ACC112 (cell line): ENCODE measurements at regions not wholly inside any gene's neighbourhood (a gene's known extent, or its start where the extent isn't known, plus 50 kb on each side); places are given as distances from the start of the nearest gene placed in this dataset.
"Not testable (repeated sequence)": the region's sequence is repeated elsewhere in the genome, so short reads cannot be mapped to it uniquely, and the experiment has no call there.

Experiments
- H2AFZ ChIP-seq: fragments of 200-600 bp; sonication (generic); one replicate; pipeline ENCODE4 v1.6.0; 2017; ENCODE audit warnings: antibody characterized with exemption, low read length; ENCODE audit not compliant: unreplicated experiment
- H3K27ac ChIP-seq: fragments of 200-600 bp; sonication (generic); 2 replicates; pipeline ENCODE4 v1.5.1; 2014; ENCODE audit warnings: low read depth, mild to moderate bottlenecking, antibody characterized with exemption, low read length, moderate library complexity
- H3K27me3 ChIP-seq: fragments of 200-600 bp; sonication (generic); 2 replicates; pipeline ENCODE4 v1.6.1; 2014; ENCODE audit warnings: mild to moderate bottlenecking, antibody characterized with exemption, low read length, moderate library complexity, mixed read lengths; ENCODE audit not compliant: insufficient read depth
- H3K36me3 ChIP-seq: fragments of 200-600 bp; sonication (generic); 2 replicates; pipeline ENCODE4 v1.6.1; 2016; ENCODE audit warnings: mild to moderate bottlenecking, antibody characterized with exemption, low read length, moderate library complexity, mixed read lengths; ENCODE audit not compliant: insufficient read depth
- H3K4me1 ChIP-seq: fragments of 200-600 bp; sonication (generic); one replicate; pipeline ENCODE4 v1.6.1; 2016; ENCODE audit warnings: low read length, mixed read lengths; ENCODE audit not compliant: insufficient read depth, unreplicated experiment, control insufficient read depth
- H3K4me3 ChIP-seq: fragments of 200-600 bp; sonication (generic); 2 replicates; pipeline ENCODE4 v1.5.1; 2014; ENCODE audit warnings: mild to moderate bottlenecking, low read depth, low read length
- H3K79me2 ChIP-seq: fragments of 200-600 bp; sonication (generic); one replicate; pipeline ENCODE4 v1.6.0; 2016; ENCODE audit warnings: low read length; ENCODE audit not compliant: control insufficient read depth, unreplicated experiment, insufficient read depth

DNA sequence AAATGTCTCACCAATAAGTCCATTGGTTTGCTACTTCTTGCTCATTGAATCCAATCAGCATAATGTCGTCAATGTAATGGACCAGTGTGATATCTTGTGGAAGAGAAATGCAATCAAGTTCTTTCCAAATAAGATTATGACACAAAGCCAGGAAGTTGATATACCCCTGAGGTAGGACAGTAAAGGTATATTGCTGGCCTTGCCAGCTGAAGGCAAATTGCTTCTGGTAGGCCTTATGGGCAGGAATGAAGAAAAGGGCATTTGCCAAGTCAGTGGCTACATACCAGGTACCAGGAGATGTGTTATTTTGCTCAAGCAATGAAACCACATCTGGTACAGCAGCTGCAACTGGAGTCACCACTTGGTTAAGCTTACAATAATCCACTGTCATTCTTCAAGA, 276.1 kb downstream of the C12orf75 start:
- H3K36me3 ChIP-seq, H3K4me3 ChIP-seq, H2AFZ ChIP-seq, H3K4me1 ChIP-seq, H3K27me3 ChIP-seq, H3K27ac ChIP-seq, H3K79me2 ChIP-seq: not testable (repeated sequence)

DNA sequence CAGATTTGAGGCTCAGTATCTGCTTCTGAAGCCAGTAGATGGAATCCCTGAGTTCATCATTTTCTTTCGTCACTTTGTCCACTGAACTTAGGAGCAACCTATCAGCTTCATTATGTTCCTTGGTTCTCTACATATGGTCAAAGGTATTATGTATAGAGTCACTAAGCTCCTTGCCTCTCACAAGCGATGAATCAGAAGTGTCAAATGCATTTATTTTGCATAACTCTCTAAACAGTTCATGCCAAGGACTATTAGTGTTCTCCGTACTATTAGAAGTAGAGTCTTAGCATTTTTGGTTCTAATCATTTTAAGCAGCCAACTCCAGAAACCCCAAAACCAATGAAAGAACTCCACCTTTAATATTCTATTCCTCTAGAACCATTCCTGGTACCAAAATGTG, 278.5 kb downstream of the C12orf75 start:
- not testable (repeated sequence) for H2AFZ ChIP-seq, H3K4me3 ChIP-seq, H3K36me3 ChIP-seq, H3K79me2 ChIP-seq, H3K4me1 ChIP-seq, H3K27ac ChIP-seq, H3K27me3 ChIP-seq

DNA sequence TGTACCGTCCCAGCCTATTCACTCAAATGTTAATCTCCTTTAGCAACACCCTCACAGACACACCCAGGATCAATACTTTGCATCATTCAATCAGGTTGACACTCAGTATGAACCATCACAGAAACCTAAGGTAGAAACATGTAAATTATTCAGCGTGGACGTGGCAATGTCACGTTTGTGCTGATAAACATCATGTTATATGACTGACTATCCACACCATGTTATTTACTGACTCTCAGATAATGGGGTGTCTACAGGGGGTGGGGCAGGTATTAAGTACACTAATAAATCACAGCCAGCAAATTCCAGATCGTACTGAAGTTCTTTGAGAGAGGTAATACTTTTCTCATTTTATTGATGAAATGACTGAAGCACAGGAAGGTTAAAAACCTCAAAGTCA, 280.0 kb downstream of the C12orf75 start:
- Histone ChIP-seq H3K27me3 (no peaks in the 10 kb centered on the region), H3K4me3 (no peak overlapping the region), H2AFZ (no peak overlapping the region), H3K36me3 (no peaks in the 10 kb centered on the region), H3K79me2 (no peaks in the 10 kb centered on the region), H3K27ac (no peak overlapping the region), H3K4me1 (no peaks in the 10 kb centered on the region)

DNA sequence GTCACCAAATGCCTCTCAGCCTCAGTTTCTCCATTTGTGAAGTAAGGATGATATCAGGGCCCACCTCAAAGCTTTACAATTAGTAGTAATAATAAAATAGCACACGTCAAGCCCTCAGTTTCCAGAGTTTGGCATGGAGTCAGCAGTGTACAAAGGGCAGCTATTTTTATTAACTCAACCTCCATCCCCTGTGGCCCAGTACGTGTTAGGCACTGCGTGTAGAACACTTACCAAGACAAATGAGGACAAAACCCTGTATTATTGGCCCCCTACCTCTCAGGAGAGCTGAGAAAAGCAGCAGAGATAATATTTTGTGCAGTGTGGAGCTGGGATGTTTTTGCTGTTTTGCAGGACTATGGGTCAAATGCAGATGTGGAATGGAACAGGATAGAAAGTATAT, 280.8 kb downstream of the C12orf75 start:
- no peak overlapping the region for H2AFZ ChIP-seq
- no peaks in the 10 kb centered on the region for H3K36me3 ChIP-seq
- H3K4me1 ChIP-seq = no peaks in the 10 kb centered on the region
- no peaks in the 10 kb centered on the region for H3K79me2 ChIP-seq
- no peak overlapping the region for H3K4me3 ChIP-seq
- H3K27ac ChIP-seq = no peak overlapping the region
- H3K27me3 ChIP-seq = no peaks in the 10 kb centered on the region

DNA sequence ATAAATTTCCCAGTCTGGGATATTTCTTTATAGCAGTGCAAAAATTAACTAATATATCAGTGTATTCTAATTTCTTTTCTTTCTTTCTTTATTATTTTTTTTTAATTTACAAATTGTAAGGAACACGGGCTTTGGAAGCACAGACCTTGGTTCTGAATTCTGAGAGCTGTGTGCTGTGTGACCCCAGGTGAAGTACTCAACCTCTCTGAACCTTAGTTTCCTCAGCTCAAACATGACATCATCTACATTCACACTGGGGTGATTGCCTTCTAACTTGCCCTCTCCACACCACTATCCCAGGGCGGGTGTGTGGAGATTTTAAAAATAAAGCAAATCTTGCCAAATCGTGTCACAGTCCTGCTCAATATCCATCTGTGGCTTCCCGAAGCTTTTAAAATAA, 282.8 kb downstream of the C12orf75 start:
- Histone ChIP-seq H2AFZ (no peak overlapping the region), H3K4me3 (no peak overlapping the region), H3K27me3 (no peaks in the 10 kb centered on the region), H3K27ac (no peak overlapping the region), H3K79me2 (no peaks in the 10 kb centered on the region), H3K4me1 (no peaks in the 10 kb centered on the region), H3K36me3 (no peaks in the 10 kb centered on the region)

DNA sequence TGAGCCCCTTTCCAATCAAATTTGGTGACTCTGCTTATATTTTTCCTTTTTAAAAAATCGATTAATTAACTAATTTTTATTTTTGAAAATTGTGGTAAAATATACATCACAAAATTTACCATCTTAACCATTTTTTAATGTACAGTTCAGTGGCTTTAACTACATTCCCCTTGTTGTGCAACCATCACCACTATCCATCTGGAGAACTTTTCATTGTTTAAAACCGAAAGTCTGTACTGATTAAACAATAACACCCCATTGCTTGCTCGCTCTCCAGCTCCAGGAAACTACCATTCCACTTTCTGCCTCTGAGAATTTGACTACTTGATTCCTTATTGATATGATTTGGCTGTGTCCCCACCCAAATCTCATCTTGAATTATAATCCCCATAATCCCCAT, 283.4 kb downstream of the C12orf75 start:
- Histone ChIP-seq H3K27ac (no peak overlapping the region), H3K36me3 (no peaks in the 10 kb centered on the region), H3K27me3 (no peaks in the 10 kb centered on the region), H3K4me1 (no peaks in the 10 kb centered on the region), H3K79me2 (no peaks in the 10 kb centered on the region), H3K4me3 (no peak overlapping the region), H2AFZ (no peak overlapping the region)

DNA sequence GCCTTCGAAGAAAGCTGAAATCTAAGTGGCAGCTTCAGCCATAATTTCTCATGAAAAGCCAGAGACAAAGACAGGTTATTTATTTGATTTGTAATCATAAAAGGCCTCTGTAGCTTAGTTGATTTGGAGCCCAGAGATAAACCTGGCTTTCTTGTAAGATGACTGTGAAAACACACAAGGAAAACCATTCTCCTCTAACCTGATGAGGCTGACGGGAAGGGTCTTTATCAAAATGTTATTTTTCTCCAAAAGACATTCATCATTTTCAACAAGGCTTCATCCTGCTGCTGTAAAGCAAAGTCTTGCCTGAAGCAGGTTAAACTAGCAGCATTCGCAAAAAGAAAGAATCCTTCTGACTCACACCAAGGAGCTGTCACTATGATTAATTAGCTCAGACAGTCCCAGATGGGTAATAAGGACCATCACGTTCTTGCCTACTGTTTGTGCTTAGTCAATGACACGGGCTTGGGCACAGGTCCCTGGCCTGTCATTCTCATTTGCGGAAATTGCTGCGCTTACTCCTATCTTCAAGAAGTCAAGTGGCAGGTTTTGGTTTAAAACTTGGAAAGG, 286.6 kb downstream of the C12orf75 start:
- Histone ChIP-seq H3K36me3 (no peaks in the 10 kb centered on the region), H3K4me3 (no peak overlapping the region), H3K27ac (no peak overlapping the region), H3K79me2 (no peaks in the 10 kb centered on the region), H2AFZ (no peak overlapping the region), H3K4me1 (no peaks in the 10 kb centered on the region), H3K27me3 (no peaks in the 10 kb centered on the region)

DNA sequence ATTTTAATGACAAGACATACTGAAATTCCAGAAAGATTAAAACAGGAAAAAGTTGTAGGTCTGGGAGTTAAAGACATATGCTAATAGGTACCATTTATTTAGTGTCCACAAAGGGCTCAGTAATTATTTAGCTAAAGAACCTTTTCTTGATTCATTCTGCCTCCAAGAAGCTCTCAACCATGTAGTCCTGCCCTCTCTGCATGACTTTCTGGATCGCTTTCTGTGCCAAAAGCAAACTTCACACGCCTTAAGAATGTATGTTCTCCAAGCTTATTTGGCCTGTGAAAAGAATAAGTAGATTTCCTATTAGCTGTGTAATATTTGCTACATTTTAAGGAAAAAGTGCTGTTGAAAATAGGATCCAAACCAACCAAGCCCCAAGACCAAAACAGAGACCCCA, 291.7 kb downstream of the C12orf75 start:
- Histone ChIP-seq H2AFZ (no peak overlapping the region), H3K27ac (no peak overlapping the region), H3K4me1 (no peaks in the 10 kb centered on the region), H3K36me3 (no peaks in the 10 kb centered on the region), H3K4me3 (no peak overlapping the region), H3K79me2 (no peaks in the 10 kb centered on the region), H3K27me3 (no peaks in the 10 kb centered on the region)

DNA sequence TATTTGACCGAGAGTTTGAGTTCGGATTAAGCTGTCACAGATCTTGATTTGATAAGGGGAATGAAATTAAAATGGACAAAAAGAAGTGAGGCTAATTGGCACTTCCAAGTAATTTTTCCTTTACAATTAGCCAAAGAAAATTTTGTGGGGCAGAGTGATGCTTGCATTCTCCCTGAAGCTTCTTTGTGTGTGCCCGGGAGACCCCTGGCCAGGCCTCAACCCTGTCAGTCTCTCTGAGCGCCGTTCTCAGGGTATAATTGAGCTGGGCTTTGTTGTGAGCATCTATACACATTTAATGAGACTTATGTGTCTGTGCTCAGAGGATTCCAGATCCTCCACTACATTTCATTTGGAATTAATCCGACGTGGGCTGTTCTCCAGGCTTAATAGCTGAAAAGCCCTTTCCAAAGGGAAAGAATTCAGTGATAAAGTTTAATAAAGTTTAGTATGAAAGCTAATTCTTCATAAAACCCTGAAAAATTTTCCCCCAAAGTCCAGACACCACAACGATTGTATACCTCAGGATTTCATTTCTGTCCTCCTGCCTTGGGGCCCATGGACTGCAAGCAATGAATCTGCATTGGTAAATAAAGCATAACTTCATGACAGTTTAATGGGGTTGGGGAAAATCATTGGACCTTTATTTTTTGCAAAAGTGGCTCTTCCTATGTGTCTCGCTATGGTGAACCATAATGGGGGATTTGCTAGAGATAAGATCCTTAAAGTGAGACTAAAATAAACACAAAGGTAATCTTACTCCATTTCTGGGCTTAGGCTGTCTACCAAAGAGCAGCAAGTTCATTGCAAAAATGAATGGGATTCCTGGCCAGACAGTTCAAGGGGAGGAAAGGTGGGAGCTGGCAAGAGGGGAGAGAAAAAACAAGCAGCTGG, 292.6 kb downstream of the C12orf75 start:
- no peaks in the 10 kb centered on the region for H3K4me1 ChIP-seq
- H2AFZ ChIP-seq = no peak overlapping the region
- H3K36me3 ChIP-seq = no peaks in the 10 kb centered on the region
- no peak overlapping the region for H3K4me3 ChIP-seq
- no peak overlapping the region for H3K27ac ChIP-seq
- no peaks in the 10 kb centered on the region for H3K79me2 ChIP-seq
- no peaks in the 10 kb centered on the region for H3K27me3 ChIP-seq

DNA sequence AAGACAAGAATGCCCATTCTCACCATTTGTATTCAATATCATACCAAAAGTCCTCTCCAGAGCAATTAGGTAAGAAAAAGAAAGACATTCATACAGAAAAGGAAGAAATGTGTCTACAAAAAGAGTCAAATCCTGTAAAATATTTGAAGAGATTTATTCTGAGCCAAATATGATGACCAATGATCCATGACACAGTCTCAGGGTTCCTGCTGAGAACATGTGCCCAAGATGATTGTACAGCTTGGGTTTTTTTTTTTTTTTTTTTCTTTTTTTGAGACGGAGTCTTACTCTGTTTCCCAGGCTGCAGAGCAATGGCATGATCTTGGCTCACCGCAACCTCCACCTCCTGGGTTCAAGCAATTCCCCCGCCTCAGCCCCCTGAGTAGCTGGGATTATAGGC, 296.2 kb downstream of the C12orf75 start:
- no peak overlapping the region for H2AFZ ChIP-seq
- H3K36me3 ChIP-seq = no peaks in the 10 kb centered on the region
- no peak overlapping the region for H3K27ac ChIP-seq
- no peaks in the 10 kb centered on the region for H3K79me2 ChIP-seq
- H3K4me1 ChIP-seq = no peaks in the 10 kb centered on the region
- H3K4me3 ChIP-seq = no peak overlapping the region
- no peaks in the 10 kb centered on the region for H3K27me3 ChIP-seq

DNA sequence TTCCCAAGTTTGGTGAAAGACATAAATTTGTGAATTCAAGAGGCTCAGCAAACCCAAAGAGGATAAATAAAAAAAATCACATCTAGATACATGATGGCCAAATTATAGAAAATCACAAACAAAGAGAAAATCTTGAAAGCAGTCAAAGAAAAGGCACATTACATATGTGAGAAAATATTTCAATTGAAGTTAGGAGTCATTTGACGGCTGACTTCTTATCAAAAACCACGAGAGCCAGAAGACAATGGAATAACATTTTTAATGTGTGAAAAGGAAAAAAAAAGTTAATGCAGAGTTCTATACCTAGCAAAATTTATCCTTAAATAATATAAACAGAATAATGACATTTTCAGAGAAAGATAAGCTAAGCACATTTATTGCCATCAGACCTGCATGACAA, 307.0 kb downstream of the C12orf75 start:
- Histone ChIP-seq H3K4me3 (no peak overlapping the region), H3K27me3 (no peaks in the 10 kb centered on the region), H3K36me3 (no peaks in the 10 kb centered on the region), H3K27ac (no peak overlapping the region), H3K4me1 (no peaks in the 10 kb centered on the region), H2AFZ (no peak overlapping the region), H3K79me2 (no peaks in the 10 kb centered on the region)
